Erythroblast (primary cell): ENCODE measurements at regions not wholly inside any gene's neighbourhood (a gene's known extent, or its start where the extent isn't known, plus 50 kb on each side); places are given as distances from the start of the nearest gene placed in this dataset.

Source experiments
- GATA1 ChIP-seq: IDR thresholded peaks from 2 replicates; pipeline ENCODE4 v1.6.1; 2011; ENCODE audit warnings: low read depth, mild to moderate bottlenecking, control low read depth, low read length, moderate library complexity
- POLR2A ChIP-seq: IDR thresholded peaks from 2 replicates; pipeline ENCODE4 v1.6.1; 2011; ENCODE audit warnings: mild to moderate bottlenecking, low read length

DNA sequence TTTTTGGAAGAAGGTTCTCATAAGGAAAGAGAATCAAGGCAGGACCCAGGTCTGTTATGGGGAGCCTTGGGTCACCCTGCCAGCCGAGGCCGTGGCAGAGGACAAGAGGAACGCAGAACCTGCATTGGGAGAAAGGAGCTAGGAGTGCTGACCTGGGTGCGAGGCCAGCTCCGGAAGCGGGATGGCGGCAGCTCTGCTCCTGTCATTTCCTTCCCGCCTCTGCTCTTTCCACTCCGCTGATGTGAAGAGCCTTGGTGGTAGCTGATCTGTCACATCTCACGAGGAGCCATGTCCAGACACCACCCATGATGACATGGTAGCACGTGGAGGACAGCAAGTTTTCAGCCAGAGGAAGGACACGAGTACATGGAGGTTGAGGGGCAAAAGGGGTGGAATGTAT, 109.5 kb upstream of the COL5A1 start:
- TF ChIP-seq POLR2A (no peak), GATA1 (no peak)
